22Rv1 (cell line): ENCODE measurements at regions not wholly inside any gene's neighbourhood (a gene's known extent, or its start where the extent isn't known, plus 50 kb on each side); places are given as distances from the start of the nearest gene placed in this dataset.

Experiments
- ZFX ChIP-seq: fragments of 450-650 bp; IDR thresholded peaks from 2 replicates; pipeline ENCODE4 v1.6.1; 2017; ENCODE audit warnings: antibody characterized with exemption, borderline replicate concordance
- TF ChIP-seq, protein P1 (sequence below): fragments of 450-650 bp; IDR thresholded peaks from 2 replicates; pipeline ENCODE4 v1.5.1; 2017; ENCODE audit warnings: mild to moderate bottlenecking

DNA sequence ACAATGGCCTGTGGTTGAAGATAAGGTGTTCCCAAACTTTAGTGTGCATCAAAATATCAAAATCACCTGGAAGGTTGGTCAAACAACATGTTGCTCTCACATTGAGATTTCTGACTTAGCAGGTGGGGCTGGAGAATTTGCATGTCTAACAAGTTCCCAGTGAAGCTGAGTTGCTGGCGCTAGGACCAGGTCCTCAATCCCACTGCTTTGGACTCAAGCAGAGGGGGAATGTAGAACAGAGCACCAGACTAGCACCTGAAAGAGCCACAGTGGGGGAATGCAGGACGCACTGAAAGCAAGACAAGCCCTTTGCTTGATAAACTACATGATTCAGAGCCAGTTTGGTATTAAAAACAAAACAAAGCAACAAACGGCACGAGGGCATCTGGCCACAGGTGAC, 458.1 kb downstream of the MTRR start:
- TF ChIP-seq, protein P1, sequence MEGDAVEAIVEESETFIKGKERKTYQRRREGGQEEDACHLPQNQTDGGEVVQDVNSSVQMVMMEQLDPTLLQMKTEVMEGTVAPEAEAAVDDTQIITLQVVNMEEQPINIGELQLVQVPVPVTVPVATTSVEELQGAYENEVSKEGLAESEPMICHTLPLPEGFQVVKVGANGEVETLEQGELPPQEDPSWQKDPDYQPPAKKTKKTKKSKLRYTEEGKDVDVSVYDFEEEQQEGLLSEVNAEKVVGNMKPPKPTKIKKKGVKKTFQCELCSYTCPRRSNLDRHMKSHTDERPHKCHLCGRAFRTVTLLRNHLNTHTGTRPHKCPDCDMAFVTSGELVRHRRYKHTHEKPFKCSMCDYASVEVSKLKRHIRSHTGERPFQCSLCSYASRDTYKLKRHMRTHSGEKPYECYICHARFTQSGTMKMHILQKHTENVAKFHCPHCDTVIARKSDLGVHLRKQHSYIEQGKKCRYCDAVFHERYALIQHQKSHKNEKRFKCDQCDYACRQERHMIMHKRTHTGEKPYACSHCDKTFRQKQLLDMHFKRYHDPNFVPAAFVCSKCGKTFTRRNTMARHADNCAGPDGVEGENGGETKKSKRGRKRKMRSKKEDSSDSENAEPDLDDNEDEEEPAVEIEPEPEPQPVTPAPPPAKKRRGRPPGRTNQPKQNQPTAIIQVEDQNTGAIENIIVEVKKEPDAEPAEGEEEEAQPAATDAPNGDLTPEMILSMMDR = no peak
- TF ChIP-seq ZFX = no peak
